ENCODE measurements at regions not wholly inside any gene's neighbourhood (a gene's known extent, or its start where the extent isn't known, plus 50 kb on each side); places are given as distances from the start of the nearest gene placed in this dataset.
A peak's percentile ranks its signal among the peaks of the same experiment; 100 is the strongest.
"Not testable (repeated sequence)": the region's sequence is repeated elsewhere in the genome, so short reads cannot be mapped to it uniquely, and the experiment has no call there.

GRCh38 chr15:59764775-59765174 lies 75.7 kb upstream of the BNIP2 start:
- no peak for DNase-seq

DNA sequence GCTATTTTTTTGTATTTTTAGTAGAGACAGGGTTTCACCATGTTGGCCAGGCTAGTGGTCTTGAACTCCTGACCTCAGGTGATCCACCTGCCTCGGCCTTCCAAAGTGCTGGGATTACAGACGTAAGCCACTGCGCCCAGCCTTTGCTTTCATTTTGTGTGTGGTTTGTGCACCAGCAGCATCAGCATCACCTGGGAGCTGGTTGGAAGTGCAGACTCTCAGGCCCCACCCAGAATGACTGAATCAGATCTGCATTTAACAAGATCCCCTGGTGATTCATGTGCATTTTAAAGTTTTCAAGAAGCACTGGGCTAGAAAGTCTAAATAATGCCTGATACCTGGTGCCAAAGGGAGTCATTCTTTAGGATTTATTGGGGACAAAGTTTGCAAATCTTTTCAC lies 73.4 kb upstream of the BNIP2 start:
- no peak for DNase-seq

DNA sequence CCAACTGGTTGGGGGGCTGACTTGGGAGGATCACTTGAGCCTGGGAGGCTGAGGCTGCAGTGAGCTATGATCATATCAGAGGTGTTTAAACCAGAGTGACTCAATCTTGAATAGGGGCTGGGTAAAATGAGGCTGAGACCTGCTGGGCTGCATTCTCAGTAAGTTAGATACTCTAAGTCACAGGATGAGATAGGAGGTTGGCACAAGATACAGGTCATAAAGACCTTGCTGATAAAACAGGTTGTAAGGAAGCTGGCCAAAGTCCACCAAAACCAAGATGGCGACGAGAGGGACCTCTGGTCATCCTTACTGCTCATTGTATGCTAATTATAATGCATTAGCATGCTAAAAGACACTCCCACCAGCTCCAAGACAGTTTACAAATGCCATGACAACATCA lies 71.1 kb upstream of the BNIP2 start:
- not testable (repeated sequence) for DNase-seq

- no peak for DNase-seq
These were observed 62.7 kb upstream of the BNIP2 start for GRCh38 chr15:59751552-59752413.

GRCh38 chr15:59746777-59747176 lies 57.7 kb upstream of the BNIP2 start:
- no peak for DNase-seq

GRCh38 chr15:59741274-59741906 lies 52.3 kb upstream of the BNIP2 start:
- DNase-seq, result peak; percentile 14

DNA sequence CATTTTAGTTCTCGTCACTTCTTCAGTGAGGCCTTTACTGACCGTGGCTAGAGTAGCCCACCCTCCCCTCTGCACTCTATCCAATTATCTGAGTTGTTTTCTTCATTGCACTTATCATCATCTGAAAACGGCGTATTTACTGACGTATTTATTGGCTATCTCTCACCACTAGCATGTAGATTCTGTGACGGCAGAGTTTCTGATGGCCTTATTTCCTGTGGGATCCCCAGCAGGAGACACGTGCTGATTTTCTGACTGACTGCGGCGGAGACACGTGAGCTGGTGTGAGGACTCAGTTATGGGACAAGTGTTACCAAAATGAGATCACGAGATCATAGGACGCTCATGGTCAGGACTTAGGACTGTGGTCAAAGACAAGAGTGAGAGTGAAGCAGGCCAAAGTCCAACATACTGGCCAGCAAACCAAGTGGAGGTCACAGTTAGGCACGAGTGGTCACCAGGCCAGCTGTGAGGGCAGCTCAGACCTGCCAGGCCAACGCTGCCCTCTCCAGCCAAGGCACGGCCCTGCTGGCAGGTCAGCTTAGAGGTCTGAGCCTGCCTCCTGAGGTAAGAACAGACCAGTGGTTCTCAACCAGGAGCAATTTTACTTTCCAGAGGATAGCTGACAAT lies 50.6 kb upstream of the BNIP2 start:
- no peak for DNase-seq

Measured in fibroblast of skin of right quadriceps (primary cell).